SK-N-MC (cell line): ENCODE measurements at regions not wholly inside any gene's neighbourhood (a gene's known extent, or its start where the extent isn't known, plus 50 kb on each side); places are given as distances from the start of the nearest gene placed in this dataset.

ENCODE experiments used
- DNase-seq: peaks from one replicate; pipeline ENCODE4 v3.0.0-alpha.2; 2011; ENCODE audit warnings: low read depth, low spot score
- H3K27ac ChIP-seq: fragments of 200-600 bp; sonication (generic); 2 replicates; pipeline ENCODE4 v1.5.1; 2016; ENCODE audit warnings: mixed run types
- H3K36me3 ChIP-seq: fragments of 200-600 bp; sonication (generic); 2 replicates; pipeline ENCODE4 v1.6.1; 2017; ENCODE audit warnings: antibody characterized with exemption, low read length, mixed read lengths; ENCODE audit not compliant: insufficient read depth
- H3K4me3 ChIP-seq: fragments of 200-600 bp; sonication (generic); 2 replicates; pipeline ENCODE4 v1.5.1; 2016
- H3K9ac ChIP-seq: fragments of 200-600 bp; sonication (generic); 2 replicates; pipeline ENCODE4 v1.8.0; 2017; ENCODE audit warnings: mixed run types, mixed read lengths; ENCODE audit not compliant: insufficient read length
- H3K9me3 ChIP-seq: fragments of 200-600 bp; sonication (generic); 2 replicates; pipeline ENCODE4 v1.6.1; 2017; ENCODE audit warnings: low read depth, mild to moderate bottlenecking, antibody characterized with exemption, low read length, moderate library complexity, mixed read lengths
- EZH2 ChIP-seq: fragments of 200-600 bp; sonication (generic); IDR thresholded peaks from one replicate; pipeline ENCODE4 v1.6.1; 2017; ENCODE audit warnings: antibody characterized with exemption
- FOXP2 ChIP-seq: optimal IDR thresholded peaks from 2 replicates; pipeline ENCODE3; 2011; ENCODE audit warnings: mild to moderate bottlenecking, moderate library complexity; ENCODE audit not compliant: insufficient read depth; ENCODE audit errors: extremely low read length, control extremely low read depth
- POLR2AphosphoS5 ChIP-seq: IDR thresholded peaks from 2 replicates; pipeline ENCODE4 v1.6.1; 2012; ENCODE audit warnings: mild to moderate bottlenecking, low read depth, low read length, borderline replicate concordance

DNA sequence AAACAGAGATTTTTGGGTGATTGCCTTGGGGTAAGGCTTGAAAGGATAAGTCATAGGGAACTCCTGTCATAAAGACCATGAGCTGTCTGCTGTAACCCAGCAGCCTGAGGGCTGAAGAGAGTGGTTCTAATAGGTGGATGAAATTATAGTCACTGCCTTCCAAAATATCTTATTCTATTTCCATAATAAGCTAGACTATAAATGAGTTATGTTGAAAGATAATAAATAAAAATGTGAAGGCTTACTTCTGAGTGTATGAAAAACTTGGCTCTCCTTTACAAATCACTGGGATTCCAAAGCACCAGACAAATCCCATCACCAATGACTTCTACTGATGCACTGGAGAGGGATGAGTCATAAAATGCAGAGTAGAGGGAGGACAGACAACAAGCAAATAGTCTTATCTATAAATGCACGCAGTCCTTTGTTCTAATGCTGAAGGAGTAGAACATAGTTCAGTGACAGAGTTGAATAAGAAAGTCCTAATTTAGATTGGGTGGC is 775.0 kb upstream of the LRRC4C start:
- Histone ChIP-seq H3K4me3 (no peak overlapping the region), H3K9me3 (no peaks in the 10 kb centered on the region), H3K27ac (no peak overlapping the region), H3K9ac (no peak overlapping the region), H3K36me3 (no peaks in the 10 kb centered on the region)
- no peak for DNase-seq
- TF ChIP-seq FOXP2, result no peak
- TF ChIP-seq EZH2, result no peak
- no peak for TF ChIP-seq POLR2AphosphoS5

GRCh38 chr11:42237701-42238235 is 778.3 kb upstream of the LRRC4C start:
- no peak overlapping the region for H3K9ac ChIP-seq
- no peak for TF ChIP-seq FOXP2
- no peak for TF ChIP-seq POLR2AphosphoS5
- no peak for TF ChIP-seq EZH2
- no peak overlapping the region for H3K4me3 ChIP-seq
- no peaks in the 10 kb centered on the region for H3K9me3 ChIP-seq
- H3K36me3 ChIP-seq, result no peaks in the 10 kb centered on the region
- DNase-seq, result no peak
- H3K27ac ChIP-seq, result no peak overlapping the region

DNA sequence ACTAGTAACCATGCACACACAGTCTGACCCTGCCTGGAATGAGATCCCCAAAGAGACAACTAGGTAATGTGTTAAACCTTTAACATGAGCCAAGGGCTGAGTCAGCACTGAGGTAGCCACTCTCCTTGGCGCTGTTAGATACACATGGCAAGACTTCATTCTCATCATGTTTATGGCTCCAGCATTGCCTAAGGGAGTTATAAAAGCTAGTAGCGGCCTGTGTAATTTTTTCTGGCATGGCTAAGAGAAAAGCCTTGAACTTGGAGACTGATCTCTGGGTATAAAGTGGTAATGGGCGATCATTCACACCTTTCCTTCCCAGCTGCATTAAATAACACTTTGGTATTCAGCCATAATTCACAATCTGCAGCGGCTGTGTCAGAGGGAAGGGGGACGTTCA is 779.7 kb upstream of the LRRC4C start:
- DNase-seq, result no peak
- H3K9me3 ChIP-seq, result no peaks in the 10 kb centered on the region
- no peak overlapping the region for H3K9ac ChIP-seq
- no peak overlapping the region for H3K27ac ChIP-seq
- no peak for TF ChIP-seq POLR2AphosphoS5
- no peaks in the 10 kb centered on the region for H3K36me3 ChIP-seq
- no peak overlapping the region for H3K4me3 ChIP-seq

- Histone ChIP-seq H3K9ac (no peak overlapping the region), H3K27ac (no peak overlapping the region), H3K4me3 (no peak overlapping the region), H3K36me3 (no peaks in the 10 kb centered on the region), H3K9me3 (no peaks in the 10 kb centered on the region)
- TF ChIP-seq FOXP2 (no peak), EZH2 (no peak), POLR2AphosphoS5 (no peak)
- no peak for DNase-seq
Measured at GRCh38 chr11:42243385-42243784, 783.9 kb upstream of the LRRC4C start.

DNA sequence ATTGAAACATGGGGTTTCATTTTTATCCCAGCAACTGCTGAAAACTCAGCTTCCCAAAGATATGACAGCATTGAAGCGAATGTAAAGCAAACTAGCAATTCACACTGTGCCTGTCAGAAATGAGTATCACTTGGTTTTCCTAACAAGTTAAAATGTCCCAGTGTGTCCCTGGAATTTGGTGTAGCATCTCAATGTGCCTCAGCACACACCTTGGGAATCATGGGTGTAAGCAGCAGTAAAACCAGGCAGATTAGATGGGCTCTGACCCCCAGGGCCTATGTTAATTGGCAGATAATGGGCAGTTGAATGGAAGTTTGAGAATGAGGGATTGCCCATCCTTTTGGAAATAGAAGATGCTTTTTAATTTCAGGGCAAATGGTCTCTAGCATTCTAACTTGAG is 784.9 kb upstream of the LRRC4C start:
- no peak for DNase-seq
- no peak overlapping the region for H3K27ac ChIP-seq
- TF ChIP-seq FOXP2, result no peak
- no peak for TF ChIP-seq POLR2AphosphoS5
- no peak for TF ChIP-seq EZH2
- H3K9me3 ChIP-seq, result no peaks in the 10 kb centered on the region
- no peaks in the 10 kb centered on the region for H3K36me3 ChIP-seq
- H3K4me3 ChIP-seq, result no peak overlapping the region
- no peak overlapping the region for H3K9ac ChIP-seq

DNA sequence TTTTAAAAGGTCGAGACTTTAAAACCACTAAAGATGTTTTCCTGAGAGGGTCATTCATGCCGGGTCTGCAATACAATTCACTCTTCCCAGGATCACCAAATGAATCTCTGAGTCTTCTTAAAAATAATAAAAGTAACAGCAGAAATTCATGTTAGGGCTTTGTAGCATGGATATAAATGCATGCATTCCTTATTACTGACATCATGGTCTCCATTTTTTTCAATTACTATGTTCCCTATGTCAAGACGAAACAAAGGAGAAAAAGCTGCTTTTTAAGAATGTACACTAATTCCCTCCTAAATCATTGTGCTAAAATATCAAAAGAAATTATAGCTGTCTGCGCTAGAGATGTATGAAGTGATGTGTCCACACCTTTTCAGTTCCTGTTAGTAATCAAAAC is 789.9 kb upstream of the LRRC4C start:
- no peak overlapping the region for H3K27ac ChIP-seq
- DNase-seq, result no peak
- no peak overlapping the region for H3K9ac ChIP-seq
- TF ChIP-seq EZH2 (no peak), FOXP2 (no peak), POLR2AphosphoS5 (no peak)
- H3K9me3 ChIP-seq, result no peaks in the 10 kb centered on the region
- H3K4me3 ChIP-seq, result no peak overlapping the region
- no peaks in the 10 kb centered on the region for H3K36me3 ChIP-seq

GRCh38 chr11:42249956-42250355 is 790.5 kb upstream of the LRRC4C start:
- DNase-seq, result no peak
- TF ChIP-seq EZH2, result no peak
- TF ChIP-seq POLR2AphosphoS5, result no peak
- TF ChIP-seq FOXP2, result no peak
- H3K36me3 ChIP-seq, result no peaks in the 10 kb centered on the region
- no peaks in the 10 kb centered on the region for H3K9me3 ChIP-seq
- H3K9ac ChIP-seq, result no peak overlapping the region
- H3K4me3 ChIP-seq, result no peak overlapping the region
- no peak overlapping the region for H3K27ac ChIP-seq

DNA sequence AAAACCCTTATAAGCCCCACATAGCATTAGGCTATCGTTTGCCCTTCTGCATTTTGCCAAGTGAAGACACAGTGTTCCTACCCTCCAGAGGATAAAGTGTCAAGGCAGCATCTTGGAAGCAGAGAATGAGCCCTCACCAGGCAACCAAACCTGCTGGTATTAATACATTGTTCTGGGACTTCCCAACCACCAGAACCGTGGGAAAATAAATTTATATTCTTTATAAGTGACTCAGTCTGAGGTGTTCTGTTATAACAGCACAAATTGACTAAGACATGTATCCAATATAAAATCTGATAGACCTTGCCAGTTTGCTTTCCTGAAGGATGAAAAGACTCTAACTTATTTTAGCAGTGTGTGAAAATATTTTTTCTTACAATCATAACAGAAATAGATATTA is 792.5 kb upstream of the LRRC4C start:
- TF ChIP-seq FOXP2 (no peak), EZH2 (no peak), POLR2AphosphoS5 (no peak)
- no peak overlapping the region for H3K27ac ChIP-seq
- no peaks in the 10 kb centered on the region for H3K36me3 ChIP-seq
- H3K9ac ChIP-seq, result no peak overlapping the region
- no peak overlapping the region for H3K4me3 ChIP-seq
- H3K9me3 ChIP-seq, result no peaks in the 10 kb centered on the region
- no peak for DNase-seq

DNA sequence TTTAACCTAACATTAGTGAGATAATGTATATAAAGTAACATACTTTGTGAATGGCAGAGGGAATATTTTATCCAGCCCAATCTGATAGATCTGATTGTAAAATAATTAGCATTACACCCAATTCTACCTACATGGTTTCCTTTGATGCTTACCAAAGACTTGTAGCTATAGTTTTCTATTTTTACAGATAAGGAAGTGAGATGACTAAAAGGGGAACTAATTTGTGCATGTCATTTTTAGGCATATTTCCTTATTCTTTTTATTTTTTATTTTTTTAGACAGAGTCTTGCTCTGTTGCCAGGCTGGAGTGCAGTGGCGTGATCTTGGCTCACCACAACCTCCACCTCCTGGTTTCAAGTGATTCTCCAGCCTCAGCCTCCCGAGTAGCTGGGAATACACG is 793.7 kb upstream of the LRRC4C start:
- Histone ChIP-seq H3K9ac (no peak overlapping the region), H3K36me3 (no peaks in the 10 kb centered on the region), H3K9me3 (no peaks in the 10 kb centered on the region), H3K27ac (no peak overlapping the region), H3K4me3 (no peak overlapping the region)
- no peak for DNase-seq
- TF ChIP-seq EZH2, result no peak
- no peak for TF ChIP-seq FOXP2
- no peak for TF ChIP-seq POLR2AphosphoS5
